GM20000 (cell line): ENCODE measurements at regions not wholly inside any gene's neighbourhood (a gene's known extent, or its start where the extent isn't known, plus 50 kb on each side); places are given as distances from the start of the nearest gene placed in this dataset.

ENCODE experiments used
- DNase-seq: peaks from one replicate; pipeline ENCODE4 v3.0.0; 2012; ENCODE audit warnings: low spot score
- TF ChIP-seq, protein P1 (sequence below): IDR thresholded peaks from 2 replicates; pipeline ENCODE4 v1.5.1; 2012; ENCODE audit warnings: mild to moderate bottlenecking, control low read depth; ENCODE audit errors: extremely low read depth, missing control alignments

DNA sequence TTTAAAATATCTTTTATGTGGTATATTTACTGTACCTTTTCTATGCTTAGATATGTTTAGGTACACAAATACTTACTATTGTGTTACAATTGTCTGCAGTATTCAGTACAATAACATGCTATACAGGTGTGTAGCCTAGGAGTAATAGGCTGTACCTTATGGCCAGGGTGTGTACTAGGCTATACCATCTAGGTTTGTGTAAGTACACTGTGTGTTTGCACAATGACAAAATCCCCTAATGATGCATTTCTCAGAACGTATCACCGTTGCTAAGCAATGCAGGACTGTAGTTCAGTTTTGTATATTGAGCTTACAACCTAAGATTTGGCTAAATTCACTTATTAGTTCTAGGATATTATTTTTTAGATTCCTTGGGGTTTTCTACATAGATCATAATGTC is 332.3 kb upstream of the HS6ST1 start:
- TF ChIP-seq, protein P1, sequence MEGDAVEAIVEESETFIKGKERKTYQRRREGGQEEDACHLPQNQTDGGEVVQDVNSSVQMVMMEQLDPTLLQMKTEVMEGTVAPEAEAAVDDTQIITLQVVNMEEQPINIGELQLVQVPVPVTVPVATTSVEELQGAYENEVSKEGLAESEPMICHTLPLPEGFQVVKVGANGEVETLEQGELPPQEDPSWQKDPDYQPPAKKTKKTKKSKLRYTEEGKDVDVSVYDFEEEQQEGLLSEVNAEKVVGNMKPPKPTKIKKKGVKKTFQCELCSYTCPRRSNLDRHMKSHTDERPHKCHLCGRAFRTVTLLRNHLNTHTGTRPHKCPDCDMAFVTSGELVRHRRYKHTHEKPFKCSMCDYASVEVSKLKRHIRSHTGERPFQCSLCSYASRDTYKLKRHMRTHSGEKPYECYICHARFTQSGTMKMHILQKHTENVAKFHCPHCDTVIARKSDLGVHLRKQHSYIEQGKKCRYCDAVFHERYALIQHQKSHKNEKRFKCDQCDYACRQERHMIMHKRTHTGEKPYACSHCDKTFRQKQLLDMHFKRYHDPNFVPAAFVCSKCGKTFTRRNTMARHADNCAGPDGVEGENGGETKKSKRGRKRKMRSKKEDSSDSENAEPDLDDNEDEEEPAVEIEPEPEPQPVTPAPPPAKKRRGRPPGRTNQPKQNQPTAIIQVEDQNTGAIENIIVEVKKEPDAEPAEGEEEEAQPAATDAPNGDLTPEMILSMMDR = no peak
- DNase-seq = no peak

DNA sequence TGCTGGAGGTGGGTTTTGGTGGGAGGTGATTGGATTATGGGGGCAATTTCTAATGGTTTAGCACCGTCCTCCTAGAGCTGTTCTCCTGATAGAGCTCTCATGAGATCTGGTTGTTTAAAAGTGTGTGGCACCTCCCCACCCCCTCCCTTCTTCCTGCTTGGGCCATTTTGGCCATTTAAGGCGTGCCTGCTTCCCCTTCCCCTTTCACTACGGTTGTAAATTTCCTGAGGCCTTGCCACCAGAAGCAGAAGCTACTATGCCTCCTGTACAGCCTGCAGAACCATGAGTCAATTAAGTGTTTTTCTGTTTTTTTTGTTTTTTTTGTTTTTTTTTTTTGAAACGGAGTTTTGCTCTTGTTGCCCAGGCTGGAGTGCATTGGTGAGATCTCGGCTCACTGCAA is 335.7 kb upstream of the HS6ST1 start:
- no peak for DNase-seq
- TF ChIP-seq, protein P1 = no peak

DNA sequence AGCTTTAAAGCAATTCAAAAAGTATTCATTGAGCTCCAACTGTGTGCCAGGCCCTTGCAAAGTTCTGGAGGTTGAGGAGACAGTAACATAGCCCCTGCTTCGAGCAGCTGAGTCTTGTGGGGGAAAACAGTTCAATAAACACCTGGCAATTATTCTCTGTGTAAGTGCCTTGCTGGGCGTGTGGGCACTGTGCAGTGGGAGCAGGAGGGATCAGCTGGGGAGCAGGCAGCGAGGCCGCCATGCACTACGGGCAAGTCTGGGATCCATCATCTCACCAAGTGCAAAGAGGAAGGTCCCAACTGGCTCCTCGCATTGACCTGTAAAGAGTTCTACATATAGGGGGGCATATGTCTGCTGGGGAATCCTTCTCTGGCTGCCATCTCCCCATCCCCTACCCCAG is 342.2 kb upstream of the HS6ST1 start:
- TF ChIP-seq, protein P1 = no peak
- DNase-seq = no peak

DNA sequence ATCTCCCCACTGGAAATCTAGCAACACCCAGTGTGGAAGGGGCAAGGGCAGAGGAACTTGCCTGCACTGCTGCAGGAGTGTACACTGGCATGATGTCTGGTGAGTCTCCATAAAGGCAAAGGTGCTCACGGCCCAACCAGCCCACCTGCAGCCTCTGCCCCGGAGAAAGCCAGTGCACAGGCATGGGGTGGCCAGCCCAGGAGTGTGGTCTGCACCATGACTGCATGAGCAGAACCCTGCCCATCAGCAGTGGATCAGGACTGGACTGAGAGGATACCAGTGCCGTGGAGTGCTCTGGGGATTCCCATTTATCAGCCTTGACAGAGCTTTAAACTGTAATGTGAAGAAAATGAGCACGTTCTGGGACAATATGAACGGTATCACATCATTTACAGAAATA is 342.6 kb upstream of the HS6ST1 start:
- DNase-seq = no peak
- TF ChIP-seq, protein P1 = no peak

DNA sequence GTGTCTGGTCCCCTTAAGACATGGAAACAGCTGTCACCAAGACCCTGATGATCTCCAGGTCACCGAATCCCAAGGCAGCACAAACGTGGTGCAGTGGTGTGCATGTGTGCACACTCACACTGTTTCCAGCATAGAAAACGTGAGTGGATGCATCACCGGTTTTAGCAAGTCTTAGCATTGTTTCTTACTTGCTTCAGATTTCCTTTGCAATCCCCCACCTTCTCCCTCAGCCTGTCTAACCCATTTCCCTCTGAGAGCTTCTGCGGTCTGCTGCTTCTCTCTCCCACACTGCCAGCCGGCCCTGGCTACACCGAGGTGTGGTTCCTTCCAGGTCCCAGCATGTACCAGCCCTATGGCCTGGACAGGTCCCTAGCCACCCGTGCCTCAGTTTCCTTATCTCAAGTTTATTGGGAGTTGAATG is 343.4 kb upstream of the HS6ST1 start:
- no peak for DNase-seq
- TF ChIP-seq, protein P1 = no peak

DNA sequence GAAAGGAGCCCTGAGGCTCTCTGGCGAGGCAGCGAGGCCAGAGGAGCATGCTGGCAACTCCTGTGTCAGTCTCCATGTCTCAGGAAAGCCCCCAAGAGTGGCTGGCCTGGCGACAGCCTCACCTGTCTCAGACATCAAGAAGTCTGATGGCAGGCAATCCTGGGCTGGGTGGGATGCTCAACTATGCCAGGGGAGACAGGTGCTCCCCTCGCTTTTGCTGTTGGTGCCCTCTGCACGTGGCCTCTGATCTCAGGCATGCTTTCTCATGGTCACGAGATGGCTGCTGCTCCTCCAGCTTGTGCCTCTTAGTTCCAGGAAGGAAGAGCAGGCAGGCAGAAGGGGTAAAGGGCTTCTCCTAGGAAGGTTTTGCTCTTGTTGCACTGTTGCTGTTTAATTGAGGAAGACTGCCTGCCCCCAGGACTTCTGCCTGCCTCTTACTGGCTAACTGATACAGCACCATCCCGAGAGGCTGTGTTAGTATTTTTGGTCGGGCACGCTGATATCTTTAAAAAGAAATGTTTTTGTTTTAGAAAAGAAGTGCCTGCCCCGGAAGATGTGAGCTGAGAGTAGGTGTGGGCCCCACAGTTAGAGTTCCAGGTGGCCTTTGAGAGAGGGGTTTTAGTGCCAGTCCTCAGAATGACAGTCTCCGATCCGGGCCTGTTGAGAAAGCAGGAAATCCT is 344.8 kb upstream of the HS6ST1 start:
- DNase-seq = no peak
- TF ChIP-seq, protein P1 = no peak

DNA sequence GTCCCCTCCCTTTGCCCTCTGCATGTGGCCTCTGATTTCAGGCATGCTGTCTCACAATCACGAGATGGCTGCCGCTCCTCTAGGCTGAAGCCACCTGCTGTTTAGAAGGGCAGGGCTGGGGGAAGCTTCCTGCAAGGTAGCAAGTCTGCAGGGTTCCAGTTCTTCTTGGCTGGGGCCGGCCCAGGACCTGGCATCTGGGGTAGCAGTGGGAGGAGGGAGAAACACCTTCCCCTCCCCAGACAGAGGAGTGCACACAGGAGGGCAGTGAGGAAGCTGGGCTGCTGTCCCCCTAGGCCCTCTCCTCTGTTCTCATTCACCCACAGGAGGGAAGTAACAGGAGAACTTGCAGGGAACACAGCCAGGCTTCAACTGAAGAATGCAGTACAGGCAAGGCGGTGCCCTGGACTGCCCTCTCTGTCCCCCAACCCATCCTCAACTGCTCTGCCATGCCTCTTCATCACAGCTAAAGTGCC is 345.9 kb upstream of the HS6ST1 start:
- DNase-seq = no peak
- TF ChIP-seq, protein P1 = no peak
